B cell (primary cell): ENCODE measurements at regions not wholly inside any gene's neighbourhood (a gene's known extent, or its start where the extent isn't known, plus 50 kb on each side); places are given as distances from the start of the nearest gene placed in this dataset.

Source experiments
- EZH2 ChIP-seq: IDR thresholded peaks from 2 replicates; pipeline ENCODE4 v1.6.1; 2012; ENCODE audit warnings: borderline replicate concordance, low read depth, mild to moderate bottlenecking, moderate library complexity, low read length; ENCODE audit not compliant: insufficient read depth, poor library complexity, severe bottlenecking
- TF ChIP-seq, protein P1 (sequence below): fragments of 200-600 bp; IDR thresholded peaks from one replicate; pipeline ENCODE4 v1.8.0; 2022; ENCODE audit warnings: antibody characterized with exemption, mild to moderate bottlenecking

DNA sequence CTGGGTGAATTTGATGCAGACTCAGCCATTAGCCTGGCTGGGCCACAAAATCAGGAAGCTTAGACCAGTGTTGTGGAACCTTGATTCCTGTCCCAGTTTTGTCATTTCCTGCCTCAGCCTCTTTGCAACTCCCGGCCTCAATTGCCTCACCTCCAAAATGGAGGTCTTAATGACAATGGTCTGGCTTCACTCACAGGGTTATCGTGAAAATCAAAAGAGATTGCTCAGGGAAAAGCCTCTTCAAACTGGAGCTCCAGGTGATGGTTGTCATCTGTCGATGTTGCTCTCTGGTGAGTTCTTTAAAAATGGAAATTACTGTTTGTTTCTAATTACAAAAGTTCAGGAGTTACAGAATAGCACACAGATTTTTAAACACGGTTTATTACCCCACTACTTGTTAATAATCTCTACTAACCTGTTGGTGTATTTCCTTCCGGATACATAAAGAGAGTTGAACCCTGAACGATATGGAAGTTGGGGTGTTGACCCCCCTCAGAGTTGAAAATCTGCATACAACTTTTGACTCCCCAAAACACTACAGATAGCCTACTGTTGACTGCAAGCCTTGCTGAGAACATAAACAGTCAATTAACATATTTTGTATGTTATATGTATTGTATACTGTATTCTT is 109.9 kb upstream of the CPEB4 start:
- TF ChIP-seq, protein P1, sequence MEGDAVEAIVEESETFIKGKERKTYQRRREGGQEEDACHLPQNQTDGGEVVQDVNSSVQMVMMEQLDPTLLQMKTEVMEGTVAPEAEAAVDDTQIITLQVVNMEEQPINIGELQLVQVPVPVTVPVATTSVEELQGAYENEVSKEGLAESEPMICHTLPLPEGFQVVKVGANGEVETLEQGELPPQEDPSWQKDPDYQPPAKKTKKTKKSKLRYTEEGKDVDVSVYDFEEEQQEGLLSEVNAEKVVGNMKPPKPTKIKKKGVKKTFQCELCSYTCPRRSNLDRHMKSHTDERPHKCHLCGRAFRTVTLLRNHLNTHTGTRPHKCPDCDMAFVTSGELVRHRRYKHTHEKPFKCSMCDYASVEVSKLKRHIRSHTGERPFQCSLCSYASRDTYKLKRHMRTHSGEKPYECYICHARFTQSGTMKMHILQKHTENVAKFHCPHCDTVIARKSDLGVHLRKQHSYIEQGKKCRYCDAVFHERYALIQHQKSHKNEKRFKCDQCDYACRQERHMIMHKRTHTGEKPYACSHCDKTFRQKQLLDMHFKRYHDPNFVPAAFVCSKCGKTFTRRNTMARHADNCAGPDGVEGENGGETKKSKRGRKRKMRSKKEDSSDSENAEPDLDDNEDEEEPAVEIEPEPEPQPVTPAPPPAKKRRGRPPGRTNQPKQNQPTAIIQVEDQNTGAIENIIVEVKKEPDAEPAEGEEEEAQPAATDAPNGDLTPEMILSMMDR = no peak
- no peak for TF ChIP-seq EZH2
